ENCODE measurements at regions not wholly inside any gene's neighbourhood (a gene's known extent, or its start where the extent isn't known, plus 50 kb on each side); places are given as distances from the start of the nearest gene placed in this dataset.
A peak's percentile ranks its signal among the peaks of the same experiment; 100 is the strongest.

GRCh38 chr6:55696501-55696900 is 117.5 kb upstream of the HMGCLL1 start:
- no peak for ATAC-seq

GRCh38 chr6:55696041-55696440 is 117.0 kb upstream of the HMGCLL1 start:
- ATAC-seq, result no peak

- no peak for ATAC-seq
Measured at GRCh38 chr6:55694759-55695158, 115.8 kb upstream of the HMGCLL1 start.

GRCh38 chr6:55694148-55694547 is 115.2 kb upstream of the HMGCLL1 start:
- ATAC-seq, result no peak

GRCh38 chr6:55679503-55679902 is 100.5 kb upstream of the HMGCLL1 start:
- ATAC-seq, result no peak

- ATAC-seq, result no peak
Measured at GRCh38 chr6:55678330-55679224, 99.6 kb upstream of the HMGCLL1 start.

- no peak for ATAC-seq
Measured at GRCh38 chr6:55676736-55677135, 97.7 kb upstream of the HMGCLL1 start.

GRCh38 chr6:55675941-55676340 is 96.9 kb upstream of the HMGCLL1 start:
- ATAC-seq, result no peak

GRCh38 chr6:55674672-55675071 is 95.7 kb upstream of the HMGCLL1 start:
- ATAC-seq, result no peak

- no peak for ATAC-seq
Measured at GRCh38 chr6:55670850-55671413, 91.9 kb upstream of the HMGCLL1 start.

GRCh38 chr6:55669028-55669427 is 90.0 kb upstream of the HMGCLL1 start:
- ATAC-seq, result no peak

- ATAC-seq, result no peak
Measured at GRCh38 chr6:55668591-55668990, 89.6 kb upstream of the HMGCLL1 start.

GRCh38 chr6:55667341-55667740 is 88.3 kb upstream of the HMGCLL1 start:
- no peak for ATAC-seq

GRCh38 chr6:55666606-55667225 is 87.7 kb upstream of the HMGCLL1 start:
- ATAC-seq, result no peak

GRCh38 chr6:55666037-55666436 is 87.0 kb upstream of the HMGCLL1 start:
- no peak for ATAC-seq

- ATAC-seq, result peak; percentile 77
Measured at GRCh38 chr6:55664591-55665587, 85.9 kb upstream of the HMGCLL1 start.

GRCh38 chr6:55663914-55664313 is 84.9 kb upstream of the HMGCLL1 start:
- no peak for ATAC-seq

GRCh38 chr6:55659304-55659703 is 80.3 kb upstream of the HMGCLL1 start:
- ATAC-seq, result no peak

- ATAC-seq, result no peak
Measured at GRCh38 chr6:55654445-55654844, 75.5 kb upstream of the HMGCLL1 start.

- ATAC-seq, result no peak
Measured at GRCh38 chr6:55652429-55652828, 73.4 kb upstream of the HMGCLL1 start.

- no peak for ATAC-seq
Measured at GRCh38 chr6:55651015-55651414, 72.0 kb upstream of the HMGCLL1 start.

- ATAC-seq, result no peak
Measured at GRCh38 chr6:55643861-55644260, 64.9 kb upstream of the HMGCLL1 start.

- ATAC-seq, result no peak
Measured at GRCh38 chr6:55642366-55642765, 63.4 kb upstream of the HMGCLL1 start.
